H1 (cell line): ENCODE measurements at regions not wholly inside any gene's neighbourhood (a gene's known extent, or its start where the extent isn't known, plus 50 kb on each side); places are given as distances from the start of the nearest gene placed in this dataset.

Experiments
- ATF2 ChIP-seq: IDR thresholded peaks from 2 replicates; pipeline ENCODE4 v1.6.1; 2012; ENCODE audit warnings: low read length, inconsistent platforms
- CHD2 ChIP-seq: IDR thresholded peaks from 2 replicates; pipeline ENCODE4 v1.6.1; 2012; ENCODE audit warnings: low read length, improper control_type of control experiment
- MAFK ChIP-seq: IDR thresholded peaks from 2 replicates; pipeline ENCODE4 v1.6.1; 2012; ENCODE audit warnings: low read depth, mild to moderate bottlenecking, improper control_type of control experiment, low read length
- POLR2A ChIP-seq, 2 experiments: IDR thresholded peaks; 1 replicate in 1 of 2; 2 replicates in 1 of 2; pipeline ENCODE4 v1.6.1; 2011; ENCODE audit warnings: low read depth in 2 of 2, low read length in 2 of 2, mild to moderate bottlenecking in 2 of 2; ENCODE audit errors: control extremely low read depth in 1 of 2
- ZNF274 ChIP-seq: IDR thresholded peaks from 2 replicates; pipeline ENCODE4 v1.7.0; 2012; ENCODE audit warnings: low read length, borderline replicate concordance; ENCODE audit errors: extremely low read depth

GRCh38 chr12:113674302-113674701 lies 202.6 kb upstream of the LHX5 start:
- TF ChIP-seq ZNF274 (no peak), MAFK (no peak), ATF2 (no peak), POLR2A (IDR thresholded peaks at IDR 0.05; ENCODE audit: control extremely low read depth in 1 of 2, low read depth in 2 of 2, low read length in 2 of 2) (no peak), CHD2 (no peak)
